ENCODE measurements at regions not wholly inside any gene's neighbourhood (a gene's known extent, or its start where the extent isn't known, plus 50 kb on each side); places are given as distances from the start of the nearest gene placed in this dataset.

DNA sequence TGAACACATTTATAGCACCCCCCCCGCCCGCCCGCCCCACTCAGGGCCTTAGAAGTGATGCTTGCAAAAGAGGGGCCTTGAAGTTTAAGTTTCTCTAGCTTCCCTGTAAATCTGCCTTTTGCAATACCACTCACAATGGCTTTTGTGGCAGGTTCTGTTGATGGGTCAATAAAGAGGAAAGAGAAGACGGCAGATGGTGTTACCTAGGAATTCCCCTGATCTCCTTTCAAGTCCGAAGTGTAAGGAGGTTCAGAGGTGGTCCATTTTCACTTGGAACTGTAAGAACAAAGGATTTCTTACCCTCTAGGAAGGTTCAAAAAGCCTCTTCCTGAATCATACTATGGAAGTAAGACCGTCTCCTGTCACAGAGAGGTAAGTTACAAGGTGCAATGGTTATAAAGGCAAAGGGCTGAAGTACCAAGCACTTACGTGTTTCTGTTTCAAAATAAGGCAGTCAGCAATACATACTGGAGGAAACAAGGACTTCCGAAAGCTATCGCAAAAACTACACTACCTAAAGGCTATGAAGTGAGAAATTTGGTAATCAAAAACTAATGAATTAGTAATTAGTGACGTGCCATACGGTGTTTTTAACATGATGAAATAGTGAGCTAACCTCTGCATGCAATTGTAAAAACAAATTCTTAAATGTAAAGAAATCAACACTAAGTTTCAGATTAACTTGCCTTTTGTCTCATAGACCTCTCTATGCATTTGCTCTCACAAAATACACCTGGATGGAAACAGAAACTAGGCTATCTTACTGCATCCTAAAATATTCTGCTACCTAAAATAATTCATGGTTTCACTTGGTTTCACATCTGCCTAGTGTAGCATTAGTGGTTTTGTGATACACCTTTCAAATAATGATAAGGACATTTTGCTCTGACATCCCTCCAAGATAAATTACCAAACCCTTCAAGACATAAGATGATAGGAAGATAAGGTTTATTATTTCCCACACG, 589.4 kb upstream of the FAM174A start:
- H3K9me3 ChIP-seq (ENCODE audit: control insufficient read depth in 1 of 2, low read length in 2 of 2), result no peaks in the 10 kb centered on the region
- H3K4me3 ChIP-seq (ENCODE audit: low read depth in 1 of 2, low read length in 2 of 2), result no peak overlapping the region
- H3K27ac ChIP-seq (ENCODE audit: low read depth, low read length), result no peak overlapping the region

DNA sequence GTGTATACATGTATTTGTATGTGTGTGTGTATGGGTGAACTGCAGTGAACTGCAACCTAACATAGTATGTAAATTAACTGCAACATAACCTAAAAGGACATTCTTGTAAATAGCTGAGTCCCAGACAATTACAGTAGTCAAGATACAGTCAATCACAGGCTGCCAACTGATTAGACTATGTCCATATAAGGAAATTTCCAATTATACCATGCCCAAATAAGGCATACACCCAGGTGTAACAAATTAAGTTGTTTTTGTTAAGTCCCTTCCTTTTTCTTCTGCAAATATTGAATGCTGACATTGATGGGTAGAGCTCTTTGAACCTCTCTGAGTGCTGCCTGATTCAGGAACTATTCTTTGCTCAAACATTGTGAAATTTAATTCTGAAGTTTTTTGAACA, 594.6 kb upstream of the FAM174A start:
- no peaks in the 10 kb centered on the region for H3K9me3 ChIP-seq (ENCODE audit: control insufficient read depth in 1 of 2, low read length in 2 of 2)
- H3K4me1 ChIP-seq (ENCODE audit: control insufficient read depth in 1 of 2, insufficient read depth in 2 of 2, low read length in 2 of 2), result no peaks in the 10 kb centered on the region
- H3K27ac ChIP-seq (ENCODE audit: low read depth, low read length), result no peak overlapping the region
- no peak overlapping the region for H3K9ac ChIP-seq (ENCODE audit: low read depth in 1 of 2, low read length in 2 of 2)
- no peaks in the 10 kb centered on the region for H3K27me3 ChIP-seq (ENCODE audit: control insufficient read depth in 1 of 2, insufficient read depth in 2 of 2, low read length in 2 of 2)
- H3K4me3 ChIP-seq (ENCODE audit: low read depth in 1 of 2, low read length in 2 of 2), result no peak overlapping the region
- no peaks in the 10 kb centered on the region for H3K36me3 ChIP-seq (ENCODE audit: control insufficient read depth in 1 of 2, insufficient read depth in 2 of 2, low read length in 2 of 2)

More for the DNA sequence above, 589.4 kb upstream of the FAM174A start:
- no peaks in the 10 kb centered on the region for H3K4me1 ChIP-seq (ENCODE audit: control insufficient read depth in 1 of 2, insufficient read depth in 2 of 2, low read length in 2 of 2)
- H3K36me3 ChIP-seq (ENCODE audit: control insufficient read depth in 1 of 2, insufficient read depth in 2 of 2, low read length in 2 of 2), result no peaks in the 10 kb centered on the region
- no peaks in the 10 kb centered on the region for H3K27me3 ChIP-seq (ENCODE audit: control insufficient read depth in 1 of 2, insufficient read depth in 2 of 2, low read length in 2 of 2)
- no peak overlapping the region for H3K9ac ChIP-seq (ENCODE audit: low read depth in 1 of 2, low read length in 2 of 2)

DNA sequence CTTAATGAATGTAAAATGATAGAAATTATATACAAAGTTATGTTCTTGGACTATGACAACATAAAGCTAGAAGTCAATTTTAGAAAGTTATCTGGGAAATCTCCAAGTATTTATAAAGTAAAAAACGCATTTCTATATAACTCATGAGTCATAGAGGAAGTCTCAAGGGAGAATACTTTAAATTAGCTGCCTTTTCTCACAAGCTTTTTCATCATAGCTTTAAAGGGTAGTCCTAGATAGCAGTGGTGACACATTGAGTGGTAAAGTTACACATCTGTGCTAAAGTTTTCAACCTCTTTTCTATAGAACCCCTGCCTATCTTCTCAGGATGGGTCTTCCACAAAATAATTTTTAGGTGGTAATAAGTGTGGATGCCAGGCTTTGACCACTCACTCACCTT, 598.3 kb upstream of the FAM174A start:
- H3K9ac ChIP-seq (ENCODE audit: low read depth in 1 of 2, low read length in 2 of 2), result no peak overlapping the region
- H3K4me1 ChIP-seq (ENCODE audit: control insufficient read depth in 1 of 2, insufficient read depth in 2 of 2, low read length in 2 of 2), result no peaks in the 10 kb centered on the region
- no peak overlapping the region for H3K27ac ChIP-seq (ENCODE audit: low read depth, low read length)
- H3K36me3 ChIP-seq (ENCODE audit: control insufficient read depth in 1 of 2, insufficient read depth in 2 of 2, low read length in 2 of 2), result no peaks in the 10 kb centered on the region
- no peaks in the 10 kb centered on the region for H3K27me3 ChIP-seq (ENCODE audit: control insufficient read depth in 1 of 2, insufficient read depth in 2 of 2, low read length in 2 of 2)
- no peaks in the 10 kb centered on the region for H3K9me3 ChIP-seq (ENCODE audit: control insufficient read depth in 1 of 2, low read length in 2 of 2)
- no peak overlapping the region for H3K4me3 ChIP-seq (ENCODE audit: low read depth in 1 of 2, low read length in 2 of 2)

DNA sequence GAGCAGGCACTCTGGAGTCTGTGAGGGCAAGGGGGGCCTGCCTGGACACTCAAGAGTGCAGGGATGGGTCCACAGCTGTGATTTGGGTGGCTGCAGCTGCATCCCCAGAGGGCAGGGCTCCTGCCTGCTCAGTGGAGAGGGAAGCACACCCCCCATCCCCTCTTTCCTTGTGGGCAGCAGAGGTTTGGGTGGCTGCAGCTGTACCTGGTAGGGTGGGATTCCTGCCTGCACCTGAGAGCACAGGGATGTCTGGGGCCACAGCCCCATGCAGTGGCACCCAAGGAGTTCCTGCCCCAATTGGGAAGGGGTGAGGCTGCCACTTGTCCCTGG, 605.4 kb upstream of the FAM174A start:
- no peaks in the 10 kb centered on the region for H3K27me3 ChIP-seq (ENCODE audit: control insufficient read depth in 1 of 2, insufficient read depth in 2 of 2, low read length in 2 of 2)
- H3K9ac ChIP-seq (ENCODE audit: low read depth in 1 of 2, low read length in 2 of 2), result no peak overlapping the region
- H3K4me1 ChIP-seq (ENCODE audit: control insufficient read depth in 1 of 2, insufficient read depth in 2 of 2, low read length in 2 of 2), result no peaks in the 10 kb centered on the region
- H3K36me3 ChIP-seq (ENCODE audit: control insufficient read depth in 1 of 2, insufficient read depth in 2 of 2, low read length in 2 of 2), result no peaks in the 10 kb centered on the region
- H3K9me3 ChIP-seq (ENCODE audit: control insufficient read depth in 1 of 2, low read length in 2 of 2), result no peaks in the 10 kb centered on the region
- no peak overlapping the region for H3K4me3 ChIP-seq (ENCODE audit: low read depth in 1 of 2, low read length in 2 of 2)
- H3K27ac ChIP-seq (ENCODE audit: low read depth, low read length), result no peak overlapping the region

DNA sequence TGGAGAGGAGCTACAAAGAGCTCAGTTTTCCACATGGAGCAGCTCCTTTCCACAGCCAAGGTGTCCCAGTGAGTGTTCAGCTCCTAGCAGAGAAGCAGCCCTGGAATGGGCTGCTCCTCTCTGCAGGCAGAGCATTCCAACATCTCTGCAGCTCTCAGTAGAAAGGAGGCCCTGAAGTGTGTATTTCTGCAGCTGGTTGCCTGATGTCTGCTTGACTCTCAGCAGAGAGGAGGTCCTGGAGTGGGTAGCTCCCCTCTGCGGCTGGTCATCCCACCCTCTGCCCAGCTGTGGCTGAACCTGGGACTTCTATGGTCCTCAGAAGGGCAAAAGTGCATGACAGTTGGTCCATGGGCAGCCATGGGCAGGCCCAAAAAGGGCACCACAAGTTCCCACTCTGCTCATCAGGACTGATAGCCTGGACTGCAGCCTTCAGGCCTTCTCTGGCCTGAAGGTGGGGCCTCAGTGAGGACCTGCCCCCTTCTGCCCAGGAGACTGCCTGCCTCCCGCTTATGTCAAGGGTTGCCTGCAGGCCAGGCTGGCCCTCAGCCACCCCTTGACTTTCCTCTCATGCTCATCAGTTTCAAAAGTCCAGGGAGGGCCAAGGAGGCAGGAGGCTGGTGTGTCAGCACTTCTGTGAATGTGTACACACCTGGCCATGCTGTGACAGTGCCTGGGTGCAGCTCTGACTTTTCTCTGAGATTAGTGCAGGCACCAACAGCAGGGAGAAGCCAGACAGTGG, 605.9 kb upstream of the FAM174A start:
- no peaks in the 10 kb centered on the region for H3K9me3 ChIP-seq (ENCODE audit: control insufficient read depth in 1 of 2, low read length in 2 of 2)
- H3K9ac ChIP-seq (ENCODE audit: low read depth in 1 of 2, low read length in 2 of 2), result no peak overlapping the region
- H3K4me1 ChIP-seq (ENCODE audit: control insufficient read depth in 1 of 2, insufficient read depth in 2 of 2, low read length in 2 of 2), result no peaks in the 10 kb centered on the region
- no peak overlapping the region for H3K27ac ChIP-seq (ENCODE audit: low read depth, low read length)
- H3K36me3 ChIP-seq (ENCODE audit: control insufficient read depth in 1 of 2, insufficient read depth in 2 of 2, low read length in 2 of 2), result no peaks in the 10 kb centered on the region
- H3K4me3 ChIP-seq (ENCODE audit: low read depth in 1 of 2, low read length in 2 of 2), result no peak overlapping the region
- no peaks in the 10 kb centered on the region for H3K27me3 ChIP-seq (ENCODE audit: control insufficient read depth in 1 of 2, insufficient read depth in 2 of 2, low read length in 2 of 2)

DNA sequence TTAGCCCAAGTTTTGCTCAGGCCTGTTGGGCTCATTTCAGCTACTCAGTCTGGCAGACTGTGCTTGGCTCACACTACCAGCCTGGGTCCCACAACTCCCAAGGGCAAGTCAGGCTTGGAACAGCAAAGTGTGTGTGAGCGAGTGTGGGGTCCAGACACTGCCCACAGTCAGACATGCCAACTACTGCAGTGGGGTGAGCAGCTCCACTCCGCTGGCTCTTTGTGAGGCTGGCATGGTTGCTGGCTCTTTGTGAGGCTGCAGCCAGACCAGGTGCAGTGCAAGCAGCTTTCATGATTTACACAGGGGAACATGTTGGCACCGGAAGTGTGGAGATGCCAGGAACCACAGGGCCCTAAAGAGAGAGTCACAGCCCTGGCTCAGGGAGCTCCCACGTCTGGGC, 606.7 kb upstream of the FAM174A start:
- no peak overlapping the region for H3K27ac ChIP-seq (ENCODE audit: low read depth, low read length)
- H3K27me3 ChIP-seq (ENCODE audit: control insufficient read depth in 1 of 2, insufficient read depth in 2 of 2, low read length in 2 of 2), result no peaks in the 10 kb centered on the region
- H3K4me3 ChIP-seq (ENCODE audit: low read depth in 1 of 2, low read length in 2 of 2), result no peak overlapping the region
- H3K9ac ChIP-seq (ENCODE audit: low read depth in 1 of 2, low read length in 2 of 2), result no peak overlapping the region
- no peaks in the 10 kb centered on the region for H3K9me3 ChIP-seq (ENCODE audit: control insufficient read depth in 1 of 2, low read length in 2 of 2)
- H3K4me1 ChIP-seq (ENCODE audit: control insufficient read depth in 1 of 2, insufficient read depth in 2 of 2, low read length in 2 of 2), result no peaks in the 10 kb centered on the region
- no peaks in the 10 kb centered on the region for H3K36me3 ChIP-seq (ENCODE audit: control insufficient read depth in 1 of 2, insufficient read depth in 2 of 2, low read length in 2 of 2)

DNA sequence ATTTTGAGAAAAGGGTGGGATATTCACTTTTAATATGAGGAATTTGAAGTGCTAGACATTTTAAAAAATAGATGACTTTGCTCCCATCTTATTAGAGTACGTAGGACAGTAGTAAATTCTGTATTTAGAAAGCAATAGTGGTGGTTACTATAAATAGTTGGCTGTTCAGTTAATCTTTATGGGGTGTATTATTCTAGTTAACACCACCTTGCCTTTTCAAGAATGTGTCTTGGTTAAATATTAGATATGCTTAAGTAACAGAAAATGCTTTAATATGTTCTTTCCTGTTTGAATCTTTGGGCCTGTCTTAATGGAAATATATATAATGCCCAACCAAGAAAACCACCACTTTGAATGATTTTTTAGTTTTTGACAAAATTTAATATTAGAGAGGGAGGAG, 608.7 kb upstream of the FAM174A start:
- H3K4me1 ChIP-seq (ENCODE audit: control insufficient read depth in 1 of 2, insufficient read depth in 2 of 2, low read length in 2 of 2), result no peaks in the 10 kb centered on the region
- H3K36me3 ChIP-seq (ENCODE audit: control insufficient read depth in 1 of 2, insufficient read depth in 2 of 2, low read length in 2 of 2), result no peaks in the 10 kb centered on the region
- no peak overlapping the region for H3K27ac ChIP-seq (ENCODE audit: low read depth, low read length)
- H3K9ac ChIP-seq (ENCODE audit: low read depth in 1 of 2, low read length in 2 of 2), result no peak overlapping the region
- H3K4me3 ChIP-seq (ENCODE audit: low read depth in 1 of 2, low read length in 2 of 2), result no peak overlapping the region
- H3K9me3 ChIP-seq (ENCODE audit: control insufficient read depth in 1 of 2, low read length in 2 of 2), result no peaks in the 10 kb centered on the region
- no peaks in the 10 kb centered on the region for H3K27me3 ChIP-seq (ENCODE audit: control insufficient read depth in 1 of 2, insufficient read depth in 2 of 2, low read length in 2 of 2)

DNA sequence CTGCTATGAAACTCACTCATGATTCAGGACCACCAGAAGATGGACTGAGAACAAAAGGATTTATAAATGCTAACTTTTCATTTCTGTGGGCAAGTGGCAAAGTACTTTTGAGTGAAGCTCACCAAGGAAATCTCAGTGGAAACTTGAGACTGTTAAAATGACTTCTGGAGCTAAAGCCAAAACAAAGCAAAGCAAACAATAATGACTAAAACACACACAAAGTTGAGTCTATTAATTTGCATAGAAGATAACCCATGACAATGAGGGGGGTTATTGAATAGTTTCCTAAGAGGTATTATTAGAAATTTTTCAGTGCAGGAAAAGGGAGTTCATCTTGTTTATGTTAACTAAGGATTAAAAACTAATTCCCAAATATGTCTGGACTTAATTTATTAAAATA, 612.8 kb upstream of the FAM174A start:
- Histone ChIP-seq H3K4me1 (ENCODE audit: control insufficient read depth in 1 of 2, insufficient read depth in 2 of 2, low read length in 2 of 2) (no peaks in the 10 kb centered on the region), H3K36me3 (ENCODE audit: control insufficient read depth in 1 of 2, insufficient read depth in 2 of 2, low read length in 2 of 2) (no peaks in the 10 kb centered on the region), H3K4me3 (ENCODE audit: low read depth in 1 of 2, low read length in 2 of 2) (no peak overlapping the region)

DNA sequence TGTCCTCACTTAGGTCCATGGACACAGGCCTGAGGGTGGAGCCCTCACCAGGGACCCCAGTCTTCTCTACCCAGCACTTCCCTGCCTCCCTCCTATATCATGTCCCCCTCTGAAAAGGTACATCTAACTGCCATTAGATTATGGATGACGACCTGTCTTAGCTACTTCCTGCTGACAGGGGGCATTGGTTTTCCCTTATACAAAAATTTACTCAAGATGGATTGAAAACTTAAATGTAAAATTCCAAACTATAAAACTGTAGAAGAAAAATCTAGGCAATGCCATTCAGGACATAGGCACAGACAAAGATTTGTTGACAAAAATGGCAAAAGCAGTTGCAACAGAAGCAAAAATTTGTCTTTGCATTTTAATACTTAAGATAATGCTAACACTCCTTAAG, 623.2 kb upstream of the FAM174A start:
- H3K9me3 ChIP-seq (ENCODE audit: control insufficient read depth in 1 of 2, low read length in 2 of 2), result no peaks in the 10 kb centered on the region
- no peaks in the 10 kb centered on the region for H3K27me3 ChIP-seq (ENCODE audit: control insufficient read depth in 1 of 2, insufficient read depth in 2 of 2, low read length in 2 of 2)
- H3K27ac ChIP-seq (ENCODE audit: low read depth, low read length), result no peak overlapping the region
- H3K4me1 ChIP-seq (ENCODE audit: control insufficient read depth in 1 of 2, insufficient read depth in 2 of 2, low read length in 2 of 2), result no peaks in the 10 kb centered on the region
- H3K36me3 ChIP-seq (ENCODE audit: control insufficient read depth in 1 of 2, insufficient read depth in 2 of 2, low read length in 2 of 2), result no peaks in the 10 kb centered on the region
- H3K4me3 ChIP-seq (ENCODE audit: low read depth in 1 of 2, low read length in 2 of 2), result no peak overlapping the region
- no peak overlapping the region for H3K9ac ChIP-seq (ENCODE audit: low read depth in 1 of 2, low read length in 2 of 2)

More for the DNA sequence above, 612.8 kb upstream of the FAM174A start:
- no peaks in the 10 kb centered on the region for H3K9me3 ChIP-seq (ENCODE audit: control insufficient read depth in 1 of 2, low read length in 2 of 2)
- no peaks in the 10 kb centered on the region for H3K27me3 ChIP-seq (ENCODE audit: control insufficient read depth in 1 of 2, insufficient read depth in 2 of 2, low read length in 2 of 2)
- no peak overlapping the region for H3K27ac ChIP-seq (ENCODE audit: low read depth, low read length)
- no peak overlapping the region for H3K9ac ChIP-seq (ENCODE audit: low read depth in 1 of 2, low read length in 2 of 2)

DNA sequence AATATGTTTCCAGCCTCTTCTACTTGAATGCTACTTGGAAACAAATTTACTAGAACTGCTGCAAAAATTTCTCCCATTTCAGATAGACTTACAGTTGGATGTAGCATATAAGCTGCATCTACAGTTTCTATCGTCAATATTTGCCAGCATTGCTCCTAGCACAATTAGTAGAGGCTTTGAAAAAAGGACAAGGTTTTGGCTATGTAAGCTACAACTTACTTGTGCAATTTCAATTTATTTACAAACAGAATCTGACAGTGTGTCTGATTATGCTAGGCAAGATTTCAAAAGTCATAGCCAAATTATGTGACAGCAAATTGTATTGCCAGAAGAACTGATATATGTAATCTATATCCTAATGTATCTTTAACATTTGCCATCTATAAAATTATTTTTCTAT, 628.4 kb upstream of the FAM174A start:
- Histone ChIP-seq H3K36me3 (ENCODE audit: control insufficient read depth in 1 of 2, insufficient read depth in 2 of 2, low read length in 2 of 2) (no peaks in the 10 kb centered on the region), H3K4me1 (ENCODE audit: control insufficient read depth in 1 of 2, insufficient read depth in 2 of 2, low read length in 2 of 2) (no peaks in the 10 kb centered on the region), H3K27ac (ENCODE audit: low read depth, low read length) (no peak overlapping the region), H3K9ac (ENCODE audit: low read depth in 1 of 2, low read length in 2 of 2) (no peak overlapping the region), H3K4me3 (ENCODE audit: low read depth in 1 of 2, low read length in 2 of 2) (no peak overlapping the region), H3K9me3 (ENCODE audit: control insufficient read depth in 1 of 2, low read length in 2 of 2) (no peaks in the 10 kb centered on the region), H3K27me3 (ENCODE audit: control insufficient read depth in 1 of 2, insufficient read depth in 2 of 2, low read length in 2 of 2) (no peaks in the 10 kb centered on the region)
